Lower leg skin (tissue), 4 donors: ENCODE measurements at regions not wholly inside any gene's neighbourhood (a gene's known extent, or its start where the extent isn't known, plus 50 kb on each side); places are given as distances from the start of the nearest gene placed in this dataset.
A peak's percentile ranks its signal among the peaks of the same experiment; 100 is the strongest.

ENCODE experiments used
- DNase-seq, 2 donors: peaks; one replicate each; pipeline ENCODE4 v3.0.0-alpha.2; 2019; ENCODE audit warnings: low spot score in 2 of 2
- H3K4me3 ChIP-seq: fragments of 200-600 bp; sonication (generic); 2 replicates; pipeline ENCODE4 v1.5.1; 2017; ENCODE audit warnings: mild to moderate bottlenecking, low read depth; ENCODE audit not compliant: poor library complexity, severe bottlenecking
- CTCF ChIP-seq, 3 donors: fragments of 450-650 bp; IDR thresholded peaks; one replicate each; pipeline ENCODE4 v1.5.1; 2016; ENCODE audit warnings: antibody characterized with exemption in 3 of 3, mild to moderate bottlenecking in 3 of 3, moderate library complexity in 2 of 3
- POLR2A ChIP-seq, 2 donors: fragments of 450-650 bp; IDR thresholded peaks; one replicate each; pipeline ENCODE4 v1.6.1; 2016 to 2017; ENCODE audit warnings: antibody characterized with exemption in 2 of 2, mild to moderate bottlenecking in 1 of 2, moderate library complexity in 1 of 2
- WGBS, 2 donors: methylation state at CpG; one replicate each; pipeline ENCODE4 v1.1.5; 2018; 5-methylcytosine and 5-hydroxymethylcytosine counted together
- intact Hi-C: fragments of 100-400 bp; cut with DNase I; formaldehyde crosslinking; loops from one replicate; pipeline ENCODE4 v1.15.0; 2023; ENCODE audit warnings: low total_unique reads

GRCh38 chr7:128153436-128153835 is 87.6 kb upstream of the LEP start:
- H3K4me3 ChIP-seq = no peak overlapping the region
- whole genome bisulfite sequencing, 2 donors = 87 to 93% methylated on average over 6 of the region's 6 CpGs
- TF ChIP-seq POLR2A (IDR thresholded peaks at IDR 0.05) (no peak), CTCF (IDR thresholded peaks at IDR 0.05) (no peak)
- intact Hi-C loops = no loop called here
- DNase-seq = peak in 1 of 2 donors; percentile 60

- DNase-seq = peak in 1 of 2 donors; percentile 34
- H3K4me3 ChIP-seq = no peak overlapping the region
- intact Hi-C loops = no loop called here
- TF ChIP-seq CTCF (IDR thresholded peaks at IDR 0.05) (no peak), POLR2A (IDR thresholded peaks at IDR 0.05) (no peak)
- 89 to 92% methylated on average over 1 of the region's 1 CpG for whole genome bisulfite sequencing, 2 donors
Measured at GRCh38 chr7:128154504-128154903, 86.6 kb upstream of the LEP start.

- intact Hi-C loops = no loop called here
- 54 to 61% methylated on average over 12 of the region's 12 CpGs for WGBS, 2 donors
- no peak overlapping the region for H3K4me3 ChIP-seq
- no peak for TF ChIP-seq CTCF (IDR thresholded peaks at IDR 0.05)
- no peak for TF ChIP-seq POLR2A (IDR thresholded peaks at IDR 0.05)
- peak in 1 of 2 donors; percentile 76 for DNase-seq
Measured at GRCh38 chr7:128155100-128155740, 85.9 kb upstream of the LEP start.

- intact Hi-C loops = no loop called here
- WGBS, 2 donors = 79 to 83% methylated on average over 7 of the region's 7 CpGs
- TF ChIP-seq CTCF (IDR thresholded peaks at IDR 0.05) (no peak), POLR2A (IDR thresholded peaks at IDR 0.05) (no peak)
- peak in 1 of 2 donors; percentile 54 for DNase-seq
- H3K4me3 ChIP-seq = no peak overlapping the region
Measured at GRCh38 chr7:128157906-128158305, 83.2 kb upstream of the LEP start.

- H3K4me3 ChIP-seq = no peak overlapping the region
- intact Hi-C loops = no loop called here
- 93 to 94% methylated on average over 3 of the region's 3 CpGs for WGBS, 2 donors
- DNase-seq = peak in 1 of 2 donors; percentile 28
- TF ChIP-seq POLR2A (IDR thresholded peaks at IDR 0.05) = no peak
- no peak for TF ChIP-seq CTCF (IDR thresholded peaks at IDR 0.05)
Measured at GRCh38 chr7:128158370-128158769, 82.7 kb upstream of the LEP start.

GRCh38 chr7:128160296-128160695 is 80.8 kb upstream of the LEP start:
- no peak overlapping the region for H3K4me3 ChIP-seq
- 73 to 76% methylated on average over 6 of the region's 6 CpGs for WGBS, 2 donors
- TF ChIP-seq CTCF (IDR thresholded peaks at IDR 0.05) = no peak
- no peak for TF ChIP-seq POLR2A (IDR thresholded peaks at IDR 0.05)
- DNase-seq = peak in 1 of 2 donors; percentile 31
- intact Hi-C loops = no loop called here
